ENCODE measurements at regions not wholly inside any gene's neighbourhood (a gene's known extent, or its start where the extent isn't known, plus 50 kb on each side); places are given as distances from the start of the nearest gene placed in this dataset.

DNA sequence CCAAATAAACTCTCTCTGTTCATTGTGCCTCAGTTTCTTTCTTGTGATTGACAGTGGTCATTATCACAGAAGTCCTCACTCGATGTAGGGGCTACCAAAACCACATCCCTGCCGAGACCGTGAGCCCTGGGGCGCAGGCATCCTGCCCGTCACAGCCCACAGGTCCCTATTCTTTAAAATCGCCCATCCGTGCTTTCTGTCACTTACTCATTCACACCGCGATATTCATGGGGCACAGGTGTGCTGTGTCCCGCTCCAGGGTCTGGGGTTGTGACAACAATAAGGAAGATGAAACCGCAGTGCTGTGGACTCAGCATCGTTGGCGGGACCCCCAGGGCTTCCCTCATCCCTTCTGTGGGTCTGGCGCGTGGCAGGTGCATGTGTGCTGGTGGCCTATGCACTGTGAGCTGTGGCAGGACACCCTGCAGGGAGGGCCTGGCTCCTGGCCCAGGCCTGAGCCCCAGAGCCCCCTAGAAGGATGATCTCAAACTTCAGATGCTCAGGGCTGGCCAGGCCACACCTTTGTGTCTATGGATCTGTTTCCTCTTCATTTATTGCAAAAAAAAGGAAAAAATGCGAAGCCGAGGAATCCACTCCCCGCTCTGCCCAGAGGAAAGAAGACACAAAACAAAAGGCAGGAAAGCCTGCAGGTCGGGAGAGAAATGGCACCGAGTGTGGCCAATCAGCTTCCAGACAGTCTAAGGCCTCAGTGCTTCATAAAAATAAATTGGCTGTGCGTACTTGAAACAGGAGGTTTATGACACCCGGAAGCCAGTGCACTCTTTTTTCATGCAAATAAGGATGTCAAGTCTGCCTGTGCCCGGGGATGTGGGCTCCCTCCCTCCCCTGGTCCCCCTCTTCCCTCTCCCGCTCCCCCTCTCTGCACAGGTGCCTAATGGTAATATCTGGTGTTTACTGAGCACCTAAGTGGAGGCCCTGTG, 109.5 kb upstream of the ADRA2C start:
- no peaks in the 10 kb centered on the region for H3K9me3 ChIP-seq (ENCODE audit: low read depth)
- H3K79me2 ChIP-seq = no peaks in the 10 kb centered on the region
- no peak overlapping the region for H3K27ac ChIP-seq
- no peaks in the 10 kb centered on the region for H3K36me3 ChIP-seq (replicated peaks; ENCODE audit: insufficient read depth, low read depth)
- H3K4me2 ChIP-seq = no peak overlapping the region
- H2AFZ ChIP-seq = no peak overlapping the region
- no peak overlapping the region for H3K4me3 ChIP-seq
- no peaks in the 10 kb centered on the region for H3K9me2 ChIP-seq (replicated peaks; ENCODE audit: insufficient read depth)
- peaks cover 11% of the 10 kb centered on the region for H3K27me3 ChIP-seq
- DNase-seq (ENCODE audit: low spot score) = no peak
- no peaks in the 10 kb centered on the region for H4K20me1 ChIP-seq (ENCODE audit: insufficient read depth, poor library complexity, severe bottlenecking)
- 87% methylated on average over 23 of the region's 24 CpGs for WGBS (ENCODE audit: low lambda C conversion rate, missing lambda C conversion rate)
- H3K4me1 ChIP-seq (ENCODE audit: insufficient read depth) = peaks cover 7% of the 10 kb centered on the region
- no peak for TF ChIP-seq EZH2 (IDR thresholded peaks at IDR 0.05; ENCODE audit: borderline replicate concordance)
- TF ChIP-seq, protein P1, sequence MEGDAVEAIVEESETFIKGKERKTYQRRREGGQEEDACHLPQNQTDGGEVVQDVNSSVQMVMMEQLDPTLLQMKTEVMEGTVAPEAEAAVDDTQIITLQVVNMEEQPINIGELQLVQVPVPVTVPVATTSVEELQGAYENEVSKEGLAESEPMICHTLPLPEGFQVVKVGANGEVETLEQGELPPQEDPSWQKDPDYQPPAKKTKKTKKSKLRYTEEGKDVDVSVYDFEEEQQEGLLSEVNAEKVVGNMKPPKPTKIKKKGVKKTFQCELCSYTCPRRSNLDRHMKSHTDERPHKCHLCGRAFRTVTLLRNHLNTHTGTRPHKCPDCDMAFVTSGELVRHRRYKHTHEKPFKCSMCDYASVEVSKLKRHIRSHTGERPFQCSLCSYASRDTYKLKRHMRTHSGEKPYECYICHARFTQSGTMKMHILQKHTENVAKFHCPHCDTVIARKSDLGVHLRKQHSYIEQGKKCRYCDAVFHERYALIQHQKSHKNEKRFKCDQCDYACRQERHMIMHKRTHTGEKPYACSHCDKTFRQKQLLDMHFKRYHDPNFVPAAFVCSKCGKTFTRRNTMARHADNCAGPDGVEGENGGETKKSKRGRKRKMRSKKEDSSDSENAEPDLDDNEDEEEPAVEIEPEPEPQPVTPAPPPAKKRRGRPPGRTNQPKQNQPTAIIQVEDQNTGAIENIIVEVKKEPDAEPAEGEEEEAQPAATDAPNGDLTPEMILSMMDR (IDR thresholded peaks at IDR 0.05; ENCODE audit: poor library complexity) = no peak
- TF ChIP-seq EZH2phosphoT487 (IDR thresholded peaks at IDR 0.05; ENCODE audit: low read depth, severe bottlenecking, unreplicated experiment) = no peak

DNA sequence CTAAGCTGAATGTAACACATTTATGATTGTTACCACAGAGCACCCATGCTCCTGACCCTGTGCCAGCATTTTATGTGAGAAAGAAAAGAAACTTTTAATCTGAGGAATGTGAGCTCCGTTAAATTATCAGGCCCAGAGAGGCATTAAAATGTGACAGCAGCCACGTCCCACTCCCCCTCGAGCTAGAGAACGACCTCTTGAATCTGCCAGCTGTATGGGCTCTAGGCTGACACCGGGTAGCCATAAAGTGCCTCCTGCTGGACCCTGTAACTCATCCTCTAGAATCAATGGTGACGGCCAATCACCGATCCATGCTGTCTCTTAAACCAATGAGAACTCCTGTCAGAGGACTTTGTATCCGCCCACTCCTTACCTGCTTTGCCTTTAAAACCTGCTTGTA, 110.2 kb upstream of the ADRA2C start:
- Histone ChIP-seq H3K36me3 (replicated peaks; ENCODE audit: insufficient read depth, low read depth) (no peaks in the 10 kb centered on the region), H3K27ac (no peak overlapping the region), H3K4me2 (no peak overlapping the region), H3K4me1 (ENCODE audit: insufficient read depth) (peaks cover 7% of the 10 kb centered on the region), H3K9me3 (ENCODE audit: low read depth) (no peaks in the 10 kb centered on the region), H2AFZ (no peak overlapping the region), H3K4me3 (no peak overlapping the region), H3K9me2 (replicated peaks; ENCODE audit: insufficient read depth) (no peaks in the 10 kb centered on the region), H3K79me2 (no peaks in the 10 kb centered on the region), H3K27me3 (peaks cover 11% of the 10 kb centered on the region), H4K20me1 (ENCODE audit: insufficient read depth, poor library complexity, severe bottlenecking) (no peaks in the 10 kb centered on the region)
- DNase-seq (ENCODE audit: low spot score) = no peak
- WGBS (ENCODE audit: low lambda C conversion rate, missing lambda C conversion rate) = 58% methylated on average over 8 of the region's 8 CpGs
- TF ChIP-seq EZH2 (IDR thresholded peaks at IDR 0.05; ENCODE audit: borderline replicate concordance) (no peak), EZH2phosphoT487 (IDR thresholded peaks at IDR 0.05; ENCODE audit: low read depth, severe bottlenecking, unreplicated experiment) (no peak)
- TF ChIP-seq, protein P1 (IDR thresholded peaks at IDR 0.05; ENCODE audit: poor library complexity) = no peak

DNA sequence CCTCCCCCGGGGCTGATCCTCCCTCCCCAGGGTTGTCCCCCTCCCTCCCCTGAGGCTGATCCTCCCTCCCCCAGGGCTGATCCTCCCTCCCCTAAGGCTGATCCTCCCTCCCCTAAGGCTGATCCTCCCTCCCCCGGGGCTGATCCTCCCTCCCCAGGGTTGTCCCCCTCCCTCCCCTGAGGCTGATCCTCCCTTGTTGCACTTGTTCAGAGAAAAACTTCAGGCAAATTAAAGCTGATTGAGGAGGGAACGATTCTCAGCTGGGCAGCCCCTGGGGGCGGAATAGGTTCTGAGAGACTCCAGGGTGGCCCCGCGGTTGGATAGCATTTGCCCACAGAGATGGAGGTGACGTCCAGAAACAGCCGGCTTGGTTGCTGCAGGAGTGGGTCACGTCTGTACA, 110.7 kb upstream of the ADRA2C start:
- 81% methylated on average over 7 of the region's 9 CpGs for WGBS (ENCODE audit: low lambda C conversion rate, missing lambda C conversion rate)
- peaks cover 11% of the 10 kb centered on the region for H3K27me3 ChIP-seq
- no peak overlapping the region for H2AFZ ChIP-seq

More for the DNA sequence above, 110.7 kb upstream of the ADRA2C start:
- Histone ChIP-seq H3K79me2 (no peaks in the 10 kb centered on the region), H3K9me2 (replicated peaks; ENCODE audit: insufficient read depth) (no peaks in the 10 kb centered on the region), H3K4me1 (ENCODE audit: insufficient read depth) (peaks cover 7% of the 10 kb centered on the region), H3K27ac (no peak overlapping the region), H3K4me2 (no peak overlapping the region), H4K20me1 (ENCODE audit: insufficient read depth, poor library complexity, severe bottlenecking) (no peaks in the 10 kb centered on the region), H3K4me3 (no peak overlapping the region), H3K9me3 (ENCODE audit: low read depth) (no peaks in the 10 kb centered on the region), H3K36me3 (replicated peaks; ENCODE audit: insufficient read depth, low read depth) (no peaks in the 10 kb centered on the region)
- TF ChIP-seq EZH2phosphoT487 (IDR thresholded peaks at IDR 0.05; ENCODE audit: low read depth, severe bottlenecking, unreplicated experiment) (no peak), EZH2 (IDR thresholded peaks at IDR 0.05; ENCODE audit: borderline replicate concordance) (no peak)
- TF ChIP-seq, protein P1 (IDR thresholded peaks at IDR 0.05; ENCODE audit: poor library complexity) = no peak
- no peak for DNase-seq (ENCODE audit: low spot score)

Measured in hepatocyte (in vitro differentiated cells).